GM13977 (cell line): ENCODE measurements at regions not wholly inside any gene's neighbourhood (a gene's known extent, or its start where the extent isn't known, plus 50 kb on each side); places are given as distances from the start of the nearest gene placed in this dataset.
"Not testable (repeated sequence)": the region's sequence is repeated elsewhere in the genome, so short reads cannot be mapped to it uniquely, and the experiment has no call there.

Source experiments
- DNase-seq: peaks from one replicate; pipeline ENCODE4 v3.0.0; 2012; ENCODE audit warnings: low spot score
- in situ Hi-C: fragments of 300-500 bp; cut with MboI; formaldehyde crosslinking; loops from one replicate; pipeline ENCODE4 v1.12.0; 2022; ENCODE audit warnings: low sequenced_read_pairs, low pct_unique_long_range_greater_than_20kb, mixed read lengths, inconsistent platforms; ENCODE audit not compliant: unreplicated experiment
- TF ChIP-seq, protein P1 (sequence below): IDR thresholded peaks from 2 replicates; pipeline ENCODE4 v1.5.1; 2012; ENCODE audit warnings: mild to moderate bottlenecking, control low read depth; ENCODE audit not compliant: insufficient read depth; ENCODE audit errors: extremely low read depth, missing control alignments

DNA sequence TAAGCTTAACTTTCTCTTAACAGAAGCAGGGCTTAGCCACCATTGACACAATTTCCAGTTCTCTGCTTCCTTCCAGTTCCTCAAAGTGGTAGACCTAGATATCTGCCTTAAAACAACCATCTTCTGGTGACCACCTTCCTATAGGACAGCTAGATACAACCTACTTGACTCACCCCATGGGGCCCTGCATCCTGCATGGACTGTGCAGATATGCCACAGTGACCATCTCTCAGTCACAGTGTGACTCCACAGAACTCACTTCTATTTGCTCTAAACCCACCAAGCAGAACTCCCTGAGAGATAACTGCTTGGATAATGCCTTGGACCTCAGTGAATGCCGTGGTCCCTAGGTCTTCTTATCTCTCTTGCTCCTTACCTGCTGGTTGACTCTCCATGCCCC is 621.6 kb downstream of the IQCM start:
- no peak for DNase-seq
- TF ChIP-seq, protein P1, sequence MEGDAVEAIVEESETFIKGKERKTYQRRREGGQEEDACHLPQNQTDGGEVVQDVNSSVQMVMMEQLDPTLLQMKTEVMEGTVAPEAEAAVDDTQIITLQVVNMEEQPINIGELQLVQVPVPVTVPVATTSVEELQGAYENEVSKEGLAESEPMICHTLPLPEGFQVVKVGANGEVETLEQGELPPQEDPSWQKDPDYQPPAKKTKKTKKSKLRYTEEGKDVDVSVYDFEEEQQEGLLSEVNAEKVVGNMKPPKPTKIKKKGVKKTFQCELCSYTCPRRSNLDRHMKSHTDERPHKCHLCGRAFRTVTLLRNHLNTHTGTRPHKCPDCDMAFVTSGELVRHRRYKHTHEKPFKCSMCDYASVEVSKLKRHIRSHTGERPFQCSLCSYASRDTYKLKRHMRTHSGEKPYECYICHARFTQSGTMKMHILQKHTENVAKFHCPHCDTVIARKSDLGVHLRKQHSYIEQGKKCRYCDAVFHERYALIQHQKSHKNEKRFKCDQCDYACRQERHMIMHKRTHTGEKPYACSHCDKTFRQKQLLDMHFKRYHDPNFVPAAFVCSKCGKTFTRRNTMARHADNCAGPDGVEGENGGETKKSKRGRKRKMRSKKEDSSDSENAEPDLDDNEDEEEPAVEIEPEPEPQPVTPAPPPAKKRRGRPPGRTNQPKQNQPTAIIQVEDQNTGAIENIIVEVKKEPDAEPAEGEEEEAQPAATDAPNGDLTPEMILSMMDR: no peak
- in situ Hi-C loops: no loop called here

DNA sequence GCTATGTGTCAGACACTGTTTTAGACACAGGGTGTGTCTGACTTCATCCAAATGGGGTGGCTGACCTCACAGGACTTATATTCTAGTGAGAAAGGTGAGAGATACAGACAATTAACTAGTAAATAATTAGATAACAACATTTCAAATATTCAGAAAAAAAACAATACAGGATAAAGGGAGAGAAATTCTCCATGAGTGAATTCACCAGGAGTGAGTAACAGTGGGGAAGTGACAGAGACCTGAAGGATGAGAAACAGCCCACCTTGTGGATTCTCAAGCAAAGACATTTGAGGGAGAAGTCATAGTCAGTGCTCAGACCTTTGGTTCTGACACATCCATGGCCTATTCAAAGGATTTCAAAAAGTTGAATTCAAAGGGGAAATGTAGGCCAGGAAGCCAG is 627.9 kb downstream of the IQCM start:
- in situ Hi-C loops: no loop called here
- DNase-seq: no peak
- TF ChIP-seq, protein P1: no peak

DNA sequence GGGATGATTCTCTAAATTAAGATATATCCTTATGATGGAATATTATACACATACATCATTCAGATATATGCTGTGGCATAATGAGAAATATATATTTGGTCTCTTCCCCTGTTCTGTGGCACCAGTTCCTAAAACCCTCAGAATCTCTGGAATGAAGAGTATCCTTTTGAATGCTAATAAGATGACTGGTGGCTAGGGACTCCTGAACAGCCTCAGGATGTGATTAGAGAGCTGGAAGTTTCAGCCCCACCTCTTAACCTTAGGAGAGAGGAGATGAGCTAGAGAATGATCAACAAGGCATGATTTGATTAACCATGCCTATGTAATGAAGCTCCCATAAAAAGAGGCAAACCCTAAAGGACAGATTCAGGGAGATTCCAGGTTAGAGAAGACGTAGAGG is 632.0 kb downstream of the IQCM start:
- TF ChIP-seq, protein P1: no peak
- in situ Hi-C loops: no loop called here
- no peak for DNase-seq

DNA sequence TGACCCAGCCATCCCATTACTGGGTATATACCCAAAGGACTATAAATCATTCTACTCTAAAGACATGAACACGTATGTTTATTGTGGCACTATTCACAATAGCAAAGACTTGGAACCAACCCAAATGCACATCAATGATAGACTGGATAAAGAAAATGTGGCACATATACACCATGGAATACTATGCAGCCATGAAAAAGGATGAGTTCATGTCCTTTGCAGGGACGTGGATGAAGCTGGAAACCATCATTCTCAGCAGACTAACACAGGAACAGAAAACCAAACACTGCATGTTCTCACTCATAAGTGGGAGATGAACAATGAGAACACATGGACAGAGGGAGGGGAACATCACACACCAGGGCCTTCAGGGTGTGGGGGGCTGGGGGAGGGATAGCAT is 634.2 kb downstream of the IQCM start:
- DNase-seq, in situ Hi-C loops: not testable (repeated sequence)

DNA sequence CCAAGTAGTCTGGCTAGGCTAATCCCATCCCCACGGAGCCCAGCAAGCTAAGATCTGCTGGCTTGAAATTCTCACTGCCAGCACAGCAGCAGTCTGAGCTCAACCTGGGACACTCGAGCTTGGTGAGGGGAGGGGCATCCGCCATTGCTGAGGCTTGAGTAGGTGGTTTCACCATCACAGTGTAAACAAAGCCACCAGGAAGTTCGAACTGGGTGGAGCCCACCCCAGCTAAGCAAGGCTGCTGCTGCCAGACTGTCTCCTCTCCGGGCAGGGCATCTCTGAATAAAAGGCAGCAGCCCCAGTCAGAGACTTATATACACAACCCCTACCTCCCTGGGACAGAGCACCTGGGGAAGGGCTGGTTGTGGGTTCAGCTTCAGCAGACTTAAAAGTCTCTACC is 639.6 kb downstream of the IQCM start:
- TF ChIP-seq, protein P1: no peak
- in situ Hi-C loops: no loop called here
- no peak for DNase-seq

DNA sequence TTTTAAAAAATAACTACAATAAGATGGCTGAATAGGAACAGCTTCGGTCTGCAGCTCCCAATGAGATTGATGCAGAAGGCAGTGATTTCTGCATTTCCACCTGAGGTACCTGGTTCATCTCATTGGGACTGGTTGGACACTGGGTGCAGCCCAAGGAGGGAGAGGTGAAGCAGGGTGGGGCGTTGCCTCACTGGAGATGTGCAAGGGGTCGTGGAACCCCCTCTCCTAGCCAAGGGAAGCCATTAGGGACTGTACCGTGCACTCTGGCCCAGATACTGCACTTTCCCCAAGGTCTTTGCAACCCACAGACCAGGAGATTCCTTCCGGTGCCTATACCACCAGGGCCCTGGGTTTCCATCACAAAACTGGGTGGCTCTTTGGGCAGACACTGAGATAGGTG is 640.1 kb downstream of the IQCM start:
- TF ChIP-seq, protein P1: no peak
- no peak for DNase-seq
- in situ Hi-C loops: no loop called here

DNA sequence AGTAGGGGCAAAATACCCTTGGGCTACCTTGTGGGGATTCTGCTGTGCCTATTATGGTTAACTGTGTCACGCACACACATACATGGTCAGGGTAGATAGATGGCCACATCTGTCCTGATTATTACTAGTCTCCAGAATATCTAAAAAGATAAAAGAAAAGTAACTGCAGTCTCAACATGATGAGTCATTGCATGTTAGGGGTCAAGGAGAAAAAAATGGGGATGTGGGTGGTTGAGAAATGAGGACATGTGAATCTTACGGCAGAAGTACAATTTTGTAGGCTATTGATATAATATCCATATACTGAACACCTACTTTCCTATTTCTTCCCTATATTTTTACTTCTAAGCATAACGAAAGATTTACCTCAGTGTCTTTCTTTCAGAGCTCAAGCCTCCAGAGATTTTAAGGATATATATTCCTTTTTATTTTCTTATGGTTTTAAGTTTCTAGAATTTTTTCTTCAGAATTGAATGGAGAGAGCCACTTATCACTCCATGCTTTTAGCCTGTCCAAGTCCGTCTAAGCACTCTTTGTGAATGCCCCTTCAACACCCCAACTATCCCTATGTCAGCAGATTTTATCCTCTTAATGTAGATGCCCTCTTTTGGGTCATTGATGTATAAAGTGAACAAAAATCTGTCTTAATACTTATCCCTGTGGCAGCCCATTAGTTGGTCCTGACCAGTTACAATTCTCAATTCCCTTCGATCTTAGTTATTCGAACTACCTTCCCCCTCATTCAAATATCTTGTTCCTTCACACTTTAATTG is 642.2 kb downstream of the IQCM start:
- in situ Hi-C loops: no loop called here
- DNase-seq: no peak
- TF ChIP-seq, protein P1: no peak
